Natural killer cell treated with Interleukin-12 subunit alpha and Interleukin-12 subunit beta and Interleukin-15 and Interleukin-18, amount 100 ng/mL, for 72 hours (primary cell): ENCODE measurements at regions not wholly inside any gene's neighbourhood (a gene's known extent, or its start where the extent isn't known, plus 50 kb on each side); places are given as distances from the start of the nearest gene placed in this dataset.
"Not testable (repeated sequence)": the region's sequence is repeated elsewhere in the genome, so short reads cannot be mapped to it uniquely, and the experiment has no call there.

Experiments used
- ATAC-seq, 2 donors: fragments of 150-1000 bp; cut with Tn5 transposase in 1 of 2; sonication (Bioruptor Pico), chemical (Tn5 transposase) in 1 of 2; 2 replicates each; pipeline ENCODE4 v1.10.0; 2021
- DNase-seq: peaks from one replicate; pipeline ENCODE4 v3.0.0; 2022; ENCODE audit warnings: low spot score
- H3K27ac Mint-ChIP-seq, 2 donors: 1 replicate in 1 of 2; 2 replicates in 1 of 2; pipeline ENCODE4 v1.8.0; 2022; ENCODE audit warnings: mixed read lengths in 2 of 2, mild to moderate bottlenecking in 1 of 2, moderate library complexity in 1 of 2
- H3K27me3 Mint-ChIP-seq, 2 donors: 1 replicate in 1 of 2; 2 replicates in 1 of 2; pipeline ENCODE4 v1.8.0; 2022; ENCODE audit warnings: mixed read lengths in 2 of 2
- H3K36me3 Mint-ChIP-seq: one replicate; pipeline ENCODE4 v1.8.0; 2022; ENCODE audit warnings: mixed read lengths
- H3K4me1 Mint-ChIP-seq, 2 donors: 1 replicate in 1 of 2; 2 replicates in 1 of 2; pipeline ENCODE4 v1.8.0; 2022; ENCODE audit warnings: low read depth in 2 of 2, mixed read lengths in 2 of 2, mild to moderate bottlenecking in 1 of 2
- H3K4me3 Mint-ChIP-seq: one replicate; pipeline ENCODE4 v1.8.0; 2022; ENCODE audit warnings: mixed read lengths
- H3K9me3 Mint-ChIP-seq: 2 replicates; pipeline ENCODE4 v1.8.0; 2022; ENCODE audit warnings: mixed read lengths

DNA sequence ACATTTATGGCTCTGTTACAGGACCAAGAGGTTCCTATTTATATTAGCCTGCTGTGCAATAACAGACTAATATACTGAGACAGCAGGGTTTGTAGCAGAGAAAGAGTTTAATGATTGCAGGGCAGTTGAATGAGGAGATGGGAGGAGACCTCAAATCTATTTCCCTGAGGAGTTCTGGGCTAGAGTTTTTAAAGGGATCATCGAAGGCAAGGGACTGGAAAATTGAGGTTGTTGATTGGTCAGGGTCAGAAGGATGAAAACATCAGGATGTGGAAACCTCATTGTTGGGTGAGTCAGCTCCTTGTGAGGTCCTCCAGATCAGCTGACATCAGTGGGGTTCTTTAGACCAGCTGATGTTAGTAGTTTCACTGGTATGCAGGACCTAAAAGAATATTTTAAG lies 60.6 kb upstream of the GOLGA8B start:
- Mint-ChIP-seq H3K27ac (no peak overlapping the region), H3K4me1 (peaks cover 0 to 3% of the 10 kb centered on the region in 2 donors), H3K4me3 (no peak overlapping the region), H3K27me3 (peaks cover 15 to 38% of the 10 kb centered on the region in 2 donors), H3K9me3 (peaks cover 3% of the 10 kb centered on the region), H3K36me3 (no peaks in the 10 kb centered on the region)
- DNase-seq = no peak
- no peak for ATAC-seq

DNA sequence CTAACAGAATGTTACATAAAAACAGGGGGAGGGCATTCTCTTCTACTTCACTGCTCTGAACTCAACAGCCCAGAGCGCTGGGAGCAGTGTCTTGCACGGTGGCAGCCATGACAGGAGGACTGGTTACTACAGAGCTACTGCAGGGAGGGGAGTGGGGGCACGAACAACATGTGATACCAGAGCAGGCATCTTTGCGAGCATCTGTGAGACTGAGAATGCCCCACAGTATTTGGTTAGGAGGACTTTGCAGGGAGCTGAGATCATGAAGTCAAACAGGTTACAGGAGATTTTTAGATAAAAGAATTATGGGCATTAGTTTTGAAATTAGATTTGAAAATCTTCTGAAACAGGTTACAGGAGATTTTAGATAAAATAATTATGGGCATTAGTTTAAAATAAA lies 58.8 kb upstream of the GOLGA8B start:
- no peak for ATAC-seq
- Mint-ChIP-seq H3K27ac (no peak overlapping the region), H3K9me3 (peaks cover 3% of the 10 kb centered on the region), H3K27me3 (peaks cover 12 to 38% of the 10 kb centered on the region in 2 donors), H3K4me3 (no peak overlapping the region), H3K4me1 (peaks cover 0 to 3% of the 10 kb centered on the region in 2 donors), H3K36me3 (no peaks in the 10 kb centered on the region)
- DNase-seq = no peak

GRCh38 chr15:34640661-34641060 lies 57.2 kb upstream of the GOLGA8B start:
- no peak overlapping the region for H3K27ac Mint-ChIP-seq
- peaks cover 18 to 30% of the 10 kb centered on the region in 2 donors for H3K27me3 Mint-ChIP-seq
- peaks cover 3% of the 10 kb centered on the region for H3K9me3 Mint-ChIP-seq
- ATAC-seq = no peak
- DNase-seq = no peak
- no peak overlapping the region for H3K4me3 Mint-ChIP-seq
- H3K4me1 Mint-ChIP-seq = peaks cover 0 to 3% of the 10 kb centered on the region in 2 donors
- no peaks in the 10 kb centered on the region for H3K36me3 Mint-ChIP-seq

GRCh38 chr15:34637305-34637704 lies 53.9 kb upstream of the GOLGA8B start:
- H3K4me1 Mint-ChIP-seq = no peaks in the 10 kb centered on the region
- H3K36me3 Mint-ChIP-seq = no peaks in the 10 kb centered on the region
- no peak for ATAC-seq
- H3K27me3 Mint-ChIP-seq = peaks cover 14 to 15% of the 10 kb centered on the region in 2 donors
- DNase-seq = no peak
- no peak overlapping the region for H3K27ac Mint-ChIP-seq
- no peak overlapping the region for H3K4me3 Mint-ChIP-seq
- no peaks in the 10 kb centered on the region for H3K9me3 Mint-ChIP-seq

- not testable (repeated sequence) for DNase-seq, ATAC-seq, H3K9me3 Mint-ChIP-seq, H3K36me3 Mint-ChIP-seq, H3K4me3 Mint-ChIP-seq, H3K4me1 Mint-ChIP-seq, H3K27ac Mint-ChIP-seq
- H3K27me3 Mint-ChIP-seq = peaks cover 11 to 26% of the 10 kb centered on the region in 2 donors
These were observed 50.2 kb upstream of the GOLGA8B start for GRCh38 chr15:34633602-34634001.
